NCI-H526 (cell line): ENCODE measurements at regions not wholly inside any gene's neighbourhood (a gene's known extent, or its start where the extent isn't known, plus 50 kb on each side); places are given as distances from the start of the nearest gene placed in this dataset.
A peak's percentile ranks its signal among the peaks of the same experiment; 100 is the strongest.
"Not testable (repeated sequence)": the region's sequence is repeated elsewhere in the genome, so short reads cannot be mapped to it uniquely, and the experiment has no call there.

Source experiments
- DNase-seq, 2 experiments: peaks; one replicate each; lab custom pipeline; 2025; lab: John Stamatoyannopoulos, UW

- no peak for DNase-seq
These were observed 128.3 kb upstream of the MIR17HG start for GRCh38 chr13:91219201-91219600.

GRCh38 chr13:91220872-91221271, 126.6 kb upstream of the MIR17HG start:
- DNase-seq, result no peak

- no peak for DNase-seq
These were observed 119.4 kb upstream of the MIR17HG start for GRCh38 chr13:91228108-91228507.

- DNase-seq, result no peak
These were observed 118.5 kb upstream of the MIR17HG start for GRCh38 chr13:91228940-91229339.

GRCh38 chr13:91232716-91233115, 114.8 kb upstream of the MIR17HG start:
- DNase-seq, result no peak

- DNase-seq, result no peak
These were observed 114.2 kb upstream of the MIR17HG start for GRCh38 chr13:91233291-91233690.

GRCh38 chr13:91236182-91236581, 111.3 kb upstream of the MIR17HG start:
- DNase-seq, result no peak

GRCh38 chr13:91236921-91237320, 110.6 kb upstream of the MIR17HG start:
- no peak for DNase-seq

GRCh38 chr13:91238036-91238435, 109.5 kb upstream of the MIR17HG start:
- DNase-seq, result no peak

- DNase-seq, result no peak
These were observed 107.1 kb upstream of the MIR17HG start for GRCh38 chr13:91240341-91240740.

GRCh38 chr13:91241221-91241933, 106.1 kb upstream of the MIR17HG start:
- no peak for DNase-seq

- no peak for DNase-seq
These were observed 104.8 kb upstream of the MIR17HG start for GRCh38 chr13:91242652-91243051.

GRCh38 chr13:91245288-91245687, 102.2 kb upstream of the MIR17HG start:
- DNase-seq, result no peak

GRCh38 chr13:91247768-91248167, 99.7 kb upstream of the MIR17HG start:
- peak; percentile 56 to 60 for DNase-seq

GRCh38 chr13:91248249-91248648, 99.2 kb upstream of the MIR17HG start:
- peak in 1 of 2 experiments; percentile 21 for DNase-seq

GRCh38 chr13:91249370-91249769, 98.1 kb upstream of the MIR17HG start:
- no peak for DNase-seq

- DNase-seq, result no peak
These were observed 97.6 kb upstream of the MIR17HG start for GRCh38 chr13:91249861-91250260.

GRCh38 chr13:91251573-91251972, 95.9 kb upstream of the MIR17HG start:
- DNase-seq, result not testable (repeated sequence)

- DNase-seq, result no peak
These were observed 83.0 kb upstream of the MIR17HG start for GRCh38 chr13:91264484-91264883.

GRCh38 chr13:91269237-91269636, 78.2 kb upstream of the MIR17HG start:
- DNase-seq, result no peak

- no peak for DNase-seq
These were observed 77.5 kb upstream of the MIR17HG start for GRCh38 chr13:91270031-91270430.

- no peak for DNase-seq
These were observed 75.2 kb upstream of the MIR17HG start for GRCh38 chr13:91272235-91272777.

- DNase-seq, result no peak
These were observed 73.8 kb upstream of the MIR17HG start for GRCh38 chr13:91273675-91274074.
